ENCODE measurements at regions not wholly inside any gene's neighbourhood (a gene's known extent, or its start where the extent isn't known, plus 50 kb on each side); places are given as distances from the start of the nearest gene placed in this dataset.

DNA sequence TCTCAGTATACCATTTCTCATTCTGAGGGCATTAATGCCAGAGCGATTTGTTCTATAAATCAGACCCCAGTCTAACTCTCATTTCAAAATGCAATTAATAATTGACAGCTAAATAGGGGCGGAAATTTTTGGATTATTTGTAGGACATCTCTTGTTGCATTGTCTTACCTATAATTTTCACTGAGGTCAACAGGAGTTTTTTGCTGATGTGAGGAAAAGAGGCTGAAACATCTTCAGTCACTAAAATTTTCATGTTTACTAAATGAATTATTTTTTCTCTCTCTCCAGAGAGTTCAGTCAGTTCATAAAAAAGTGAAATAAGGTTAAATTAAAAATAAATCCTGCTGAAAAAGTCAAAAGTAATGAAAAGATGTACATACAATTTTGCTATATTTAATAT lies 295.9 kb downstream of the CCER1 start:
- DNase-seq (ENCODE audit: extremely low spot score): no peak
- TF ChIP-seq, protein P1, sequence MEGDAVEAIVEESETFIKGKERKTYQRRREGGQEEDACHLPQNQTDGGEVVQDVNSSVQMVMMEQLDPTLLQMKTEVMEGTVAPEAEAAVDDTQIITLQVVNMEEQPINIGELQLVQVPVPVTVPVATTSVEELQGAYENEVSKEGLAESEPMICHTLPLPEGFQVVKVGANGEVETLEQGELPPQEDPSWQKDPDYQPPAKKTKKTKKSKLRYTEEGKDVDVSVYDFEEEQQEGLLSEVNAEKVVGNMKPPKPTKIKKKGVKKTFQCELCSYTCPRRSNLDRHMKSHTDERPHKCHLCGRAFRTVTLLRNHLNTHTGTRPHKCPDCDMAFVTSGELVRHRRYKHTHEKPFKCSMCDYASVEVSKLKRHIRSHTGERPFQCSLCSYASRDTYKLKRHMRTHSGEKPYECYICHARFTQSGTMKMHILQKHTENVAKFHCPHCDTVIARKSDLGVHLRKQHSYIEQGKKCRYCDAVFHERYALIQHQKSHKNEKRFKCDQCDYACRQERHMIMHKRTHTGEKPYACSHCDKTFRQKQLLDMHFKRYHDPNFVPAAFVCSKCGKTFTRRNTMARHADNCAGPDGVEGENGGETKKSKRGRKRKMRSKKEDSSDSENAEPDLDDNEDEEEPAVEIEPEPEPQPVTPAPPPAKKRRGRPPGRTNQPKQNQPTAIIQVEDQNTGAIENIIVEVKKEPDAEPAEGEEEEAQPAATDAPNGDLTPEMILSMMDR (IDR thresholded peaks at IDR 0.05; ENCODE audit: control extremely low read depth, extremely low read depth, low read depth, missing control alignments): no peak
- POLR2A ChIA-PET: no interaction called here
- CTCF ChIA-PET: interaction anchor here (1.1 kb wide), 1 partner anchor 9 kb away, joined by 5 read pairs; no protein-coding TSS in a partner anchor

DNA sequence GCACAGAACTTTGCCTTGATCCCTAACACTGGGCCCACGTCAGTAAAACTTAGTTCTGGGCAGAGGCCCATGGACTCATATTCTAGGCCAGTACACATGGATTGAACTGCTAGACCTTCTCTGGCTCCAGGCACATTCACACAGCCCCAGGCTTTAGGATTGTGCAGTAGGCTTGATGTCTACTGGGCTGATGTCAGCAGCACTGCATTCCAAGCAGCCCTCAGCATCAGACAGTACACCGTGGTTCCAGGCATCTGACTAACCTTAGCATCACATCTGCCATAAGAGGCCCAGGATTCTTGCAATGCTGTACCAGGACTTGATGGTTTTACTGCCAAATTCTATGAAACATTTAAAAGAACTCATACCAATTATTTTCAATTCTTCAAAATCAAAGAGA lies 301.9 kb downstream of the CCER1 start:
- ChIA-PET POLR2A (no interaction called here), CTCF (no interaction called here)
- DNase-seq (ENCODE audit: extremely low spot score): no peak
- TF ChIP-seq, protein P1 (IDR thresholded peaks at IDR 0.05; ENCODE audit: control extremely low read depth, extremely low read depth, low read depth, missing control alignments): no peak

DNA sequence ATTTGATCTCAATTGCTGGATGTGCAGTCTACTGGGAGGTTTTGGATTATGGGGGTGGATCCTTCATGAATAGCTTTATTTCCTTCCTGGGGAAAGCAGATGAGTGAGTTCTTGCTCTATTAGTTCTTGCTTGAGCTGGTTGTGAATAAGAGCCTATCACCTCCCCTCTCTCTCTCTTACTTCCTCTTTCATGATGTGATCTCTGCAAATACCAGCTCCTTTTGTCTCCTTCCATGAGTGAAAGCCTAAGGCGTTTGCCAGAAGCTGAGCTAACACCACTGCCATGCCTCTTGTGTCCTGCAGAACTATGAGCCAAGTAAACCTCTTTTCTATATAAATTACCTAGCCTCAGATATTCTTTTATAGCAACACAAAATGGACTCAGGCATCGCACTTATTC lies 302.7 kb downstream of the CCER1 start:
- TF ChIP-seq, protein P1 (IDR thresholded peaks at IDR 0.05; ENCODE audit: control extremely low read depth, extremely low read depth, low read depth, missing control alignments): no peak
- ChIA-PET POLR2A (no interaction called here), CTCF (interaction anchor here (1.2 kb wide), 1 partner anchor 9 kb away, joined by 4 read pairs; no protein-coding TSS in a partner anchor)
- DNase-seq (ENCODE audit: extremely low spot score): no peak

DNA sequence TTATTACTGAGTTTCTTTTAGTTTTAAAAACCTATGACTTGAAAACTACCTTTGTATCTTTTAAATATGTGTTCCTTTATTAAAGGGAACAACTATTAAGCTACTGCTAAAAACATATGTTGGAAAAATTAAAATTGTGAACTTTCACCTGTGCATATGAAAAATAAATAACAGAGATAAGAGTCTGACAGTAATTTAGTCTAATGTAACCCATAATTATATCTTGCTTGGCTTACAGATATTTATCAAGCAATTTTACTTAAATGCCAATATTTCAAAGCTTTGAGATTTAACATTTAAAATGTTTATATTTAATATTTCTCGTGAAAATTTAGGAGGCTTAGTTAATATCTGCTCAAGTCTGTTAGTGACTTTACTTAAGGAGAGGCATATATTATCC lies 309.8 kb downstream of the CCER1 start:
- DNase-seq (ENCODE audit: extremely low spot score): no peak
- ChIA-PET CTCF (no interaction called here), POLR2A (no interaction called here)
- TF ChIP-seq, protein P1 (IDR thresholded peaks at IDR 0.05; ENCODE audit: control extremely low read depth, extremely low read depth, low read depth, missing control alignments): no peak

DNA sequence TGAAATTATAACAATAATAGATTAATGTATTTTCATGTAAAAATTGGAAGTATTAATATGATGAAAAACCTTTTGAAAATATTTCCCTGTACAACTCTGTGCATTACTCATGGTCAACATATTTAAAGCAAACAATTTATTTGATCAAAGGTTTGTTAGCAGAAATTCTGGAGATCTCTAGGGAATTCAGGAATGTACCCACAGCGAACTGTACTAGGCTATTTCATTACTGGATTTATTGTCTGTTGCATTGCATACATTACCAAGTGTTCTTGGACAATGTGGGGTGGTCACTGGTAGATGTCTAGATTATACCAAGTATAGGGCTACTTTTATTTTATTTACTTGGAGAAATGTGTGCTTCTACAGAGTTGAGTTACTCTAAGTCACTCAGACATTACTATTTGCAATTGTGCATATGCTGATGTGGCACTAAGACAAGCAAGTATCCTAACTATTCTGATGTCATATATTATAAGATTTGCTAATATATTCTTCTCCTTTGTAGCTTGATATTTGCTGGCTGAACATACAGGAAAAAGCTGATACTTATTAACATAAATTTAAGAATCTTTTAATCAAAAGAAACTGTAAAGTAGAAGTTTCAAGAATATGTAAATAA lies 323.3 kb downstream of the CCER1 start:
- TF ChIP-seq, protein P1 (IDR thresholded peaks at IDR 0.05; ENCODE audit: control extremely low read depth, extremely low read depth, low read depth, missing control alignments): no peak
- ChIA-PET CTCF (no interaction called here), POLR2A (no interaction called here)
- DNase-seq (ENCODE audit: extremely low spot score): no peak

DNA sequence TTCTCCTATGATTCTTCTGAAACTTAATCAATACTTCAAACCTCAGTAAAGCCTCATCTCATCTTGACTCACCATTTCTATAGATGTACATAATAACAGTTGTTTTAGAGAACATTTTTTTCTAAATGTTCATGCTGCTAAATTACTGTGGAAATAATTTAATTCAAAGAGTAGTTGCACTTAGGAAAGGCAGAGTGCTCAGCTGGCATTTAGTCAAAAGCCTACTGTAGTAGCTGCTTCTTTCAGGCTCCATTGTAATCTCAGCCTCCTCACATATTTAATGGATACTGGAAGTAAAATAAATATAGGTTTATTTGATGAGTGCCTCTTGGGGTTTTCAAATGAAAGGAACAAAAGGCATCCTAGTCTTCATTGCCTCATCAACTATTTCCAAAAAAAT lies 325.0 kb downstream of the CCER1 start:
- POLR2A ChIA-PET: no interaction called here
- CTCF ChIA-PET: no interaction called here
- DNase-seq (ENCODE audit: extremely low spot score): no peak
- TF ChIP-seq, protein P1 (IDR thresholded peaks at IDR 0.05; ENCODE audit: control extremely low read depth, extremely low read depth, low read depth, missing control alignments): no peak

Measured in GM10248 (cell line).